Fibroblast of lung (primary cell): ENCODE measurements at regions not wholly inside any gene's neighbourhood (a gene's known extent, or its start where the extent isn't known, plus 50 kb on each side); places are given as distances from the start of the nearest gene placed in this dataset.

Source experiments
- DNase-seq, 2 donors: peaks; one replicate each; pipeline versions ENCODE4 v3.0.0 to v3.0.0-alpha.2; 2010; ENCODE audit warnings: low read depth in 2 of 2
- H2AFZ ChIP-seq: 2 replicates; pipeline ENCODE4 v1.5.1; 2012; ENCODE audit warnings: low read length, control low read depth, inconsistent platforms
- H3K27ac ChIP-seq: 2 replicates; pipeline ENCODE4 v1.5.1; 2011; ENCODE audit warnings: low read length, control low read depth; ENCODE audit not compliant: insufficient read depth
- H3K27me3 ChIP-seq: 2 replicates; pipeline ENCODE4 v1.5.1; 2011; ENCODE audit warnings: mild to moderate bottlenecking, low read length; ENCODE audit not compliant: control insufficient read depth, insufficient read depth
- H3K36me3 ChIP-seq: 2 replicates; pipeline ENCODE4 v1.5.1; 2011; ENCODE audit warnings: low read length; ENCODE audit not compliant: control insufficient read depth, insufficient read depth
- H3K4me1 ChIP-seq: 2 replicates; pipeline ENCODE4 v1.5.1; 2011; ENCODE audit warnings: low read length; ENCODE audit not compliant: control insufficient read depth, insufficient read depth; ENCODE audit errors: extremely low read depth
- H3K4me2 ChIP-seq: 2 replicates; pipeline ENCODE4 v1.5.1; 2011; ENCODE audit warnings: low read length, control low read depth; ENCODE audit not compliant: insufficient read depth; ENCODE audit errors: extremely low read depth
- H3K4me3 ChIP-seq, 4 experiments: fragments of 200-600 bp in 1 of 4; sonication (generic) in 1 of 4; replicated peaks in 1 of 4; 2 replicates each; pipeline ENCODE4 v1.5.1; 2011 to 2016; ENCODE audit warnings: low read length in 4 of 4, low read depth in 3 of 4, mild to moderate bottlenecking in 3 of 4, control low read depth in 2 of 4, inconsistent platforms in 1 of 4, mixed read lengths in 1 of 4; ENCODE audit not compliant: insufficient read depth in 1 of 4; ENCODE audit errors: control extremely low read depth in 1 of 4
- H3K79me2 ChIP-seq: 2 replicates; pipeline ENCODE4 v1.5.1; 2012; ENCODE audit warnings: mild to moderate bottlenecking, low read length, inconsistent platforms; ENCODE audit not compliant: control insufficient read depth, insufficient read depth
- H3K9ac ChIP-seq: 2 replicates; pipeline ENCODE4 v1.5.1; 2011; ENCODE audit warnings: mild to moderate bottlenecking, low read length, control low read depth; ENCODE audit not compliant: insufficient read depth
- H3K9me3 ChIP-seq: 2 replicates; pipeline ENCODE4 v1.5.1; 2012; ENCODE audit warnings: low read depth, low read length; ENCODE audit not compliant: control insufficient read depth, insufficient read depth
- H4K20me1 ChIP-seq: 2 replicates; pipeline ENCODE4 v1.5.1; 2011; ENCODE audit warnings: low read length; ENCODE audit not compliant: control insufficient read depth, insufficient read depth; ENCODE audit errors: extremely low read depth
- CTCF ChIP-seq, 2 donors: IDR thresholded peaks in 1 of 2; conservative IDR thresholded peaks in 1 of 2; 1 replicate in 1 of 2; 2 replicates in 1 of 2; pipeline ENCODE4 v1.5.1; 2011 to 2012; ENCODE audit warnings: low read length in 2 of 2, control low read depth in 1 of 2, inconsistent platforms in 1 of 2, low read depth in 1 of 2, mild to moderate bottlenecking in 1 of 2
- EZH2 ChIP-seq: IDR thresholded peaks from 2 replicates; pipeline ENCODE4 v1.5.1; 2012; ENCODE audit warnings: low read length, control low read depth, mild to moderate bottlenecking; ENCODE audit errors: missing control alignments

- peak; percentile 88 to 96 for DNase-seq
These were observed 80.4 kb upstream of the OSMR start for GRCh38 chr5:38765399-38765861.

GRCh38 chr5:38766151-38766550 is 79.7 kb upstream of the OSMR start:
- TF ChIP-seq EZH2 (no peak), CTCF (conservative IDR thresholded peaks at IDR 0.05 in 1 of 2, IDR thresholded peaks at IDR 0.05 in 1 of 2; ENCODE audit: low read depth in 1 of 2, low read length in 2 of 2) (no peak)
- H3K4me3 ChIP-seq: no peak overlapping the region
- peak in 1 of 2 donors; percentile 68 for DNase-seq
- no peak overlapping the region for H3K4me2 ChIP-seq
- no peaks in the 10 kb centered on the region for H4K20me1 ChIP-seq
- no peaks in the 10 kb centered on the region for H3K36me3 ChIP-seq
- no peak overlapping the region for H2AFZ ChIP-seq
- no peaks in the 10 kb centered on the region for H3K4me1 ChIP-seq
- H3K27me3 ChIP-seq: no peaks in the 10 kb centered on the region
- H3K79me2 ChIP-seq: no peaks in the 10 kb centered on the region
- H3K9ac ChIP-seq: no peak overlapping the region
- H3K27ac ChIP-seq: no peak overlapping the region
- H3K9me3 ChIP-seq: peaks cover 2% of the 10 kb centered on the region

More at GRCh38 chr5:38765399-38765861, 80.4 kb upstream of the OSMR start:
- Histone ChIP-seq H3K27me3 (no peaks in the 10 kb centered on the region), H3K27ac (peak overlapping the region; percentile 34), H3K9me3 (peaks cover 2% of the 10 kb centered on the region), H4K20me1 (no peaks in the 10 kb centered on the region), H2AFZ (no peak overlapping the region), H3K9ac (no peak overlapping the region), H3K79me2 (no peaks in the 10 kb centered on the region), H3K36me3 (no peaks in the 10 kb centered on the region), H3K4me2 (peak overlapping the region; percentile 2), H3K4me1 (no peaks in the 10 kb centered on the region), H3K4me3 (no peak overlapping the region)
- TF ChIP-seq EZH2 (no peak), CTCF (conservative IDR thresholded peaks at IDR 0.05 in 1 of 2, IDR thresholded peaks at IDR 0.05 in 1 of 2; ENCODE audit: low read depth in 1 of 2, low read length in 2 of 2) (no peak)

GRCh38 chr5:38768412-38769211 is 77.2 kb upstream of the OSMR start:
- Histone ChIP-seq H2AFZ (no peak overlapping the region), H3K4me3 (no peak overlapping the region), H3K4me1 (no peaks in the 10 kb centered on the region), H3K36me3 (no peaks in the 10 kb centered on the region), H3K4me2 (no peak overlapping the region), H3K27ac (no peak overlapping the region), H3K9me3 (peaks cover 2% of the 10 kb centered on the region), H4K20me1 (no peaks in the 10 kb centered on the region), H3K79me2 (no peaks in the 10 kb centered on the region), H3K9ac (no peak overlapping the region), H3K27me3 (no peaks in the 10 kb centered on the region)
- TF ChIP-seq CTCF (conservative IDR thresholded peaks at IDR 0.05 in 1 of 2, IDR thresholded peaks at IDR 0.05 in 1 of 2; ENCODE audit: low read depth in 1 of 2, low read length in 2 of 2) (no peak), EZH2 (no peak)
- peak in 1 of 2 donors; percentile 48 for DNase-seq
